K562 (cell line): ENCODE measurements at regions not wholly inside any gene's neighbourhood (a gene's known extent, or its start where the extent isn't known, plus 50 kb on each side); places are given as distances from the start of the nearest gene placed in this dataset.

Experiments
- BCL6 ChIP-seq: fragments of 250-450 bp; sonication (Bioruptor Pico); IDR thresholded peaks from 2 replicates; pipeline ENCODE4 v1.4.0; 2020
- GABPB2 ChIP-seq: fragments of 250-450 bp; sonication (Bioruptor Pico); conservative IDR thresholded peaks from 2 replicates; pipeline ENCODE4 v1.5.1; 2021; ENCODE audit warnings: mild to moderate bottlenecking
- GTF2F1 ChIP-seq: IDR thresholded peaks from 2 replicates; pipeline ENCODE4 v1.6.1; 2011; ENCODE audit warnings: low read depth, low read length, improper control_type of control experiment
- PTBP1 ChIP-seq: fragments of 200-400 bp; formaldehyde crosslinking; IDR thresholded peaks from 2 replicates; pipeline ENCODE4 v1.6.1; 2017; ENCODE audit warnings: low read depth, low read length
- RBM22 ChIP-seq: fragments of 200-400 bp; formaldehyde crosslinking; IDR thresholded peaks from 2 replicates; pipeline ENCODE4 v1.6.1; 2018; ENCODE audit warnings: low read length, low read depth; ENCODE audit not compliant: poor library complexity, severe bottlenecking
- ZBTB8A ChIP-seq: fragments of 450-650 bp; IDR thresholded peaks from 2 replicates; pipeline ENCODE4 v1.6.1; 2018; ENCODE audit warnings: mild to moderate bottlenecking, moderate library complexity; ENCODE audit not compliant: partially characterized antibody
- ZKSCAN1 ChIP-seq: fragments of 150-350 bp; IDR thresholded peaks from 2 replicates; pipeline ENCODE4 v1.6.1; 2016; ENCODE audit warnings: low read depth, low read length
- ZNF347 ChIP-seq: fragments of 450-650 bp; formaldehyde crosslinking; IDR thresholded peaks from 2 replicates; pipeline ENCODE4 v1.4.0; 2020; ENCODE audit warnings: low read depth, mild to moderate bottlenecking, moderate library complexity
- ZNF695 ChIP-seq: fragments of 450-650 bp; formaldehyde crosslinking; IDR thresholded peaks from 2 replicates; pipeline ENCODE4 v1.4.0; 2020; ENCODE audit warnings: mild to moderate bottlenecking, moderate library complexity
- ZNF699 ChIP-seq: fragments of 250-450 bp; sonication (Bioruptor Pico); IDR thresholded peaks from 2 replicates; pipeline ENCODE4 v1.8.0; 2021; ENCODE audit warnings: mild to moderate bottlenecking, moderate library complexity; ENCODE audit not compliant: insufficient replicate concordance
- TF ChIP-seq, protein P1 (sequence below): sonication (generic); formaldehyde crosslinking; IDR thresholded peaks from 2 replicates; pipeline ENCODE4 v1.8.1; 2023; ENCODE audit warnings: missing genetic modification reagents, mild to moderate bottlenecking, borderline replicate concordance
- TF ChIP-seq, protein P2 (sequence below): sonication (generic); formaldehyde crosslinking; IDR thresholded peaks from 2 replicates; pipeline ENCODE4 v1.8.1; 2023; ENCODE audit warnings: mild to moderate bottlenecking, missing genetic modification reagents
- TF ChIP-seq, protein P3 (sequence below): IDR thresholded peaks from 2 replicates; pipeline ENCODE4 v1.6.1; 2014; ENCODE audit warnings: antibody characterized with exemption
- TF ChIP-seq, protein P4 (sequence below): fragments of 450-650 bp; IDR thresholded peaks from 2 replicates; pipeline ENCODE4 v1.7.0; 2016; ENCODE audit warnings: borderline replicate concordance

DNA sequence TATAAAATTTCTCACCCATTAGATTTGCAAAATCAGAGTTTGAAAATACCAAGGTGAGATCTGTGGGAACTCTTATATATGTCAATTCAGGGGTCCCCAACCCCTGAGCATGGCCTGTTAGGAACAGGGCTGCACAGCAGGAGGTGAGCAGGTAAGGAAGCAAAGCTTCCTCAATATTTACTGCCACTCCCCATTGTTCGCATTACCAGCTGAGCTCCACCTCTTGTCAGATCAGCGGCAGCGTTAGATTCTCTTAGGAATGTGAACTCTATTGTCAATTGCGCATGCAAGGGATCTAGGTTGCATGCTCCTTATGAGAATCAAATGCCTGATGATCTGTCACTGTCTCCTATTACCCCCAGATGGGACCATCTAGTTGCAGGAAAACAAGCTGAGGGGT lies 376.6 kb downstream of the LMO4 start (continued):
- TF ChIP-seq, protein P1, sequence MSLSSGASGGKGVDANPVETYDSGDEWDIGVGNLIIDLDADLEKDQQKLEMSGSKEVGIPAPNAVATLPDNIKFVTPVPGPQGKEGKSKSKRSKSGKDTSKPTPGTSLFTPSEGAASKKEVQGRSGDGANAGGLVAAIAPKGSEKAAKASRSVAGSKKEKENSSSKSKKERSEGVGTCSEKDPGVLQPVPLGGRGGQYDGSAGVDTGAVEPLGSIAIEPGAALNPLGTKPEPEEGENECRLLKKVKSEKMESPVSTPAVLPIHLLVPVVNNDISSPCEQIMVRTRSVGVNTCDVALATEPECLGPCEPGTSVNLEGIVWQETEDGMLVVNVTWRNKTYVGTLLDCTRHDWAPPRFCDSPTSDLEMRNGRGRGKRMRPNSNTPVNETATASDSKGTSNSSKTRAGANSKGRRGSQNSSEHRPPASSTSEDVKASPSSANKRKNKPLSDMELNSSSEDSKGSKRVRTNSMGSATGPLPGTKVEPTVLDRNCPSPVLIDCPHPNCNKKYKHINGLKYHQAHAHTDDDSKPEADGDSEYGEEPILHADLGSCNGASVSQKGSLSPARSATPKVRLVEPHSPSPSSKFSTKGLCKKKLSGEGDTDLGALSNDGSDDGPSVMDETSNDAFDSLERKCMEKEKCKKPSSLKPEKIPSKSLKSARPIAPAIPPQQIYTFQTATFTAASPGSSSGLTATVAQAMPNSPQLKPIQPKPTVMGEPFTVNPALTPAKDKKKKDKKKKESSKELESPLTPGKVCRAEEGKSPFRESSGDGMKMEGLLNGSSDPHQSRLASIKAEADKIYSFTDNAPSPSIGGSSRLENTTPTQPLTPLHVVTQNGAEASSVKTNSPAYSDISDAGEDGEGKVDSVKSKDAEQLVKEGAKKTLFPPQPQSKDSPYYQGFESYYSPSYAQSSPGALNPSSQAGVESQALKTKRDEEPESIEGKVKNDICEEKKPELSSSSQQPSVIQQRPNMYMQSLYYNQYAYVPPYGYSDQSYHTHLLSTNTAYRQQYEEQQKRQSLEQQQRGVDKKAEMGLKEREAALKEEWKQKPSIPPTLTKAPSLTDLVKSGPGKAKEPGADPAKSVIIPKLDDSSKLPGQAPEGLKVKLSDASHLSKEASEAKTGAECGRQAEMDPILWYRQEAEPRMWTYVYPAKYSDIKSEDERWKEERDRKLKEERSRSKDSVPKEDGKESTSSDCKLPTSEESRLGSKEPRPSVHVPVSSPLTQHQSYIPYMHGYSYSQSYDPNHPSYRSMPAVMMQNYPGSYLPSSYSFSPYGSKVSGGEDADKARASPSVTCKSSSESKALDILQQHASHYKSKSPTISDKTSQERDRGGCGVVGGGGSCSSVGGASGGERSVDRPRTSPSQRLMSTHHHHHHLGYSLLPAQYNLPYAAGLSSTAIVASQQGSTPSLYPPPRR (CRISPR knock-in tag) = no peak
- no peak for TF ChIP-seq ZNF699 (CRISPR knock-in tag)
- no peak for TF ChIP-seq GABPB2
- TF ChIP-seq, protein P2, sequence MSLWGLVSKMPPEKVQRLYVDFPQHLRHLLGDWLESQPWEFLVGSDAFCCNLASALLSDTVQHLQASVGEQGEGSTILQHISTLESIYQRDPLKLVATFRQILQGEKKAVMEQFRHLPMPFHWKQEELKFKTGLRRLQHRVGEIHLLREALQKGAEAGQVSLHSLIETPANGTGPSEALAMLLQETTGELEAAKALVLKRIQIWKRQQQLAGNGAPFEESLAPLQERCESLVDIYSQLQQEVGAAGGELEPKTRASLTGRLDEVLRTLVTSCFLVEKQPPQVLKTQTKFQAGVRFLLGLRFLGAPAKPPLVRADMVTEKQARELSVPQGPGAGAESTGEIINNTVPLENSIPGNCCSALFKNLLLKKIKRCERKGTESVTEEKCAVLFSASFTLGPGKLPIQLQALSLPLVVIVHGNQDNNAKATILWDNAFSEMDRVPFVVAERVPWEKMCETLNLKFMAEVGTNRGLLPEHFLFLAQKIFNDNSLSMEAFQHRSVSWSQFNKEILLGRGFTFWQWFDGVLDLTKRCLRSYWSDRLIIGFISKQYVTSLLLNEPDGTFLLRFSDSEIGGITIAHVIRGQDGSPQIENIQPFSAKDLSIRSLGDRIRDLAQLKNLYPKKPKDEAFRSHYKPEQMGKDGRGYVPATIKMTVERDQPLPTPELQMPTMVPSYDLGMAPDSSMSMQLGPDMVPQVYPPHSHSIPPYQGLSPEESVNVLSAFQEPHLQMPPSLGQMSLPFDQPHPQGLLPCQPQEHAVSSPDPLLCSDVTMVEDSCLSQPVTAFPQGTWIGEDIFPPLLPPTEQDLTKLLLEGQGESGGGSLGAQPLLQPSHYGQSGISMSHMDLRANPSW (CRISPR knock-in tag) = no peak
- TF ChIP-seq, protein P3, sequence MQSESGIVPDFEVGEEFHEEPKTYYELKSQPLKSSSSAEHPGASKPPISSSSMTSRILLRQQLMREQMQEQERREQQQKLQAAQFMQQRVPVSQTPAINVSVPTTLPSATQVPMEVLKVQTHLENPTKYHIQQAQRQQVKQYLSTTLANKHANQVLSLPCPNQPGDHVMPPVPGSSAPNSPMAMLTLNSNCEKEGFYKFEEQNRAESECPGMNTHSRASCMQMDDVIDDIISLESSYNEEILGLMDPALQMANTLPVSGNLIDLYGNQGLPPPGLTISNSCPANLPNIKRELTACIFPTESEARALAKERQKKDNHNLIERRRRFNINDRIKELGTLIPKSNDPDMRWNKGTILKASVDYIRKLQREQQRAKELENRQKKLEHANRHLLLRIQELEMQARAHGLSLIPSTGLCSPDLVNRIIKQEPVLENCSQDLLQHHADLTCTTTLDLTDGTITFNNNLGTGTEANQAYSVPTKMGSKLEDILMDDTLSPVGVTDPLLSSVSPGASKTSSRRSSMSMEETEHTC = no peak
- TF ChIP-seq ZKSCAN1 = no peak
- TF ChIP-seq, protein P4, sequence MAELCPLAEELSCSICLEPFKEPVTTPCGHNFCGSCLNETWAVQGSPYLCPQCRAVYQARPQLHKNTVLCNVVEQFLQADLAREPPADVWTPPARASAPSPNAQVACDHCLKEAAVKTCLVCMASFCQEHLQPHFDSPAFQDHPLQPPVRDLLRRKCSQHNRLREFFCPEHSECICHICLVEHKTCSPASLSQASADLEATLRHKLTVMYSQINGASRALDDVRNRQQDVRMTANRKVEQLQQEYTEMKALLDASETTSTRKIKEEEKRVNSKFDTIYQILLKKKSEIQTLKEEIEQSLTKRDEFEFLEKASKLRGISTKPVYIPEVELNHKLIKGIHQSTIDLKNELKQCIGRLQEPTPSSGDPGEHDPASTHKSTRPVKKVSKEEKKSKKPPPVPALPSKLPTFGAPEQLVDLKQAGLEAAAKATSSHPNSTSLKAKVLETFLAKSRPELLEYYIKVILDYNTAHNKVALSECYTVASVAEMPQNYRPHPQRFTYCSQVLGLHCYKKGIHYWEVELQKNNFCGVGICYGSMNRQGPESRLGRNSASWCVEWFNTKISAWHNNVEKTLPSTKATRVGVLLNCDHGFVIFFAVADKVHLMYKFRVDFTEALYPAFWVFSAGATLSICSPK = no peak
- TF ChIP-seq GTF2F1 = no peak
- no peak for TF ChIP-seq ZBTB8A
- no peak for TF ChIP-seq ZNF347
- TF ChIP-seq BCL6 (CRISPR knock-in tag) = no peak
- TF ChIP-seq PTBP1 = no peak
- TF ChIP-seq ZNF695 (CRISPR knock-in tag) = no peak
- TF ChIP-seq RBM22 = no peak
